ENCODE measurements at regions not wholly inside any gene's neighbourhood (a gene's known extent, or its start where the extent isn't known, plus 50 kb on each side); places are given as distances from the start of the nearest gene placed in this dataset.

DNA sequence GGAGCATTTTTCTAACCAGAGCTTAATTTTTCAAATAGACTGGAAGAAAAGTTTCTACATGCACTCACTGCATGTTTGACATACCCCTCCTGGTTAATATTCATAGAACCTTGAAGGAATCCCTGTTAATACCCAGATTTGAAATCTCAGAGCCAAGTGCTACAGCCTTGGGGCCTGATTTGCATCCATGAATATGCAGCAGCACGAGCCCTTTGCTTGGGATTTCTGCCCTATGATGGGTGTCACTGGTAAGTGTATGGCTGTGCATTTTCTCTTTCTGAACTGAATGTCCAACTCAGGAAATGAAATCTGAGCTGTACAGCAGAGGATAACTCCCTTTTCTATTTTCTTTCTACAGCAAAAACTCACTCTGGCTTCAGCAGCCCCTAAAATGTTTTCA lies 1157.5 kb downstream of the XPNPEP1 start:
- TF ChIP-seq EZH2 (IDR thresholded peaks at IDR 0.05) (no peak), POLR2AphosphoS5 (IDR thresholded peaks at IDR 0.05; ENCODE audit: borderline replicate concordance, low read depth, low read length) (no peak)

Data from SK-N-MC (cell line).